ENCODE measurements at regions not wholly inside any gene's neighbourhood (a gene's known extent, or its start where the extent isn't known, plus 50 kb on each side); places are given as distances from the start of the nearest gene placed in this dataset.

DNA sequence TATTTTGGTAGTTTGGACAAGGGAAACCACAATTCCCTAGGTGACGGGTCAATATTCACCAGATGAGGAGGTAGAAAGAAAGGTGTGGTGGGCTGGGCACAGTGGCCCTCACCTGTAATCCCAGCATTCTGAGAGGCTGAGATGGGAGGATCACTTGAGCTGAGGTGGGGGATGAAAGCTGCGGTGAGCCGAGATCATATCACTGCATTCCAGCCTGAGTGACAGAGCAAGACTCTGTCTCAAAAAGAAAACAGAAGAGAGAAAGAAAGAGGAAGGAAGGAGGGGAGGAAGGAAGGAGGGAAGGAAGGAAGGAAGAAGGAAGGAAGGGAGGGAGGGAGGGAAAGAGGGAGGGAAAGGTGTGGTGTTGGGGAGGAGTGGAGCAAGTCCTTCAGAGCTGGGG lies 56.1 kb upstream of the RNF7 start:
- DNase-seq: no peak
- H3K27me3 ChIP-seq: no peaks in the 10 kb centered on the region
- intact Hi-C loops (cut with DNase I): no loop called here
- H3K27ac ChIP-seq: peak overlapping the region in 1 of 10 donors; percentile 41
- no peak for ATAC-seq
- H3K36me3 ChIP-seq: no peaks in the 10 kb centered on the region
- 50 to 60% methylated on average over 3 of the region's 3 CpGs for WGBS, 2 donors
- peaks cover 0 to 6% (median 0%) of the 10 kb centered on the region in 11 donors for H3K9me3 ChIP-seq
- peaks cover under 1 to 55% (median 25%) of the 10 kb centered on the region in 9 donors for H3K4me1 ChIP-seq
- TF ChIP-seq, protein P1, sequence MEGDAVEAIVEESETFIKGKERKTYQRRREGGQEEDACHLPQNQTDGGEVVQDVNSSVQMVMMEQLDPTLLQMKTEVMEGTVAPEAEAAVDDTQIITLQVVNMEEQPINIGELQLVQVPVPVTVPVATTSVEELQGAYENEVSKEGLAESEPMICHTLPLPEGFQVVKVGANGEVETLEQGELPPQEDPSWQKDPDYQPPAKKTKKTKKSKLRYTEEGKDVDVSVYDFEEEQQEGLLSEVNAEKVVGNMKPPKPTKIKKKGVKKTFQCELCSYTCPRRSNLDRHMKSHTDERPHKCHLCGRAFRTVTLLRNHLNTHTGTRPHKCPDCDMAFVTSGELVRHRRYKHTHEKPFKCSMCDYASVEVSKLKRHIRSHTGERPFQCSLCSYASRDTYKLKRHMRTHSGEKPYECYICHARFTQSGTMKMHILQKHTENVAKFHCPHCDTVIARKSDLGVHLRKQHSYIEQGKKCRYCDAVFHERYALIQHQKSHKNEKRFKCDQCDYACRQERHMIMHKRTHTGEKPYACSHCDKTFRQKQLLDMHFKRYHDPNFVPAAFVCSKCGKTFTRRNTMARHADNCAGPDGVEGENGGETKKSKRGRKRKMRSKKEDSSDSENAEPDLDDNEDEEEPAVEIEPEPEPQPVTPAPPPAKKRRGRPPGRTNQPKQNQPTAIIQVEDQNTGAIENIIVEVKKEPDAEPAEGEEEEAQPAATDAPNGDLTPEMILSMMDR (IDR thresholded peaks at IDR 0.05): no peak
- no peak overlapping the region for H3K4me3 ChIP-seq

DNA sequence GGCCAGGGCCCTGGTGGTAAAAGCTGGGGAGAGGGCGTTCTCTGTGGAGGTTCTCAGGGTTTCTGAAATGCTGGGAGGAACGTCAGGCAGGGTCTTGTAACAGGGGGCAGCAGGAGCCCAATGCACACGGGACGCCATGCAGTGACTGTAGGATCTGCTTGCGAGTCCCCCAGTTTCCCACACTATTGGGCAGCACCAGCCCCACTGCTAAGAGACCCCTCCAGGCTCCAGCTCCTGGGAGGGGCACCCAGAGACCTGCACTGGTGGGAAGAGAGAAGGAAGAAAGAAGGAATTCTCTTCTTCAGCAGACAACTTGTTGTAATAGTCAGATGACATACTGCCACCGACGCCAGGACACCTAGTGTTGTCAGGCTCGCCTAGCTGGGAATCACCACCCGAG lies 55.2 kb upstream of the RNF7 start:
- Histone ChIP-seq H3K27ac (no peak overlapping the region), H3K9me3 (peaks cover 0 to 6% (median 0%) of the 10 kb centered on the region in 11 donors), H3K27me3 (no peaks in the 10 kb centered on the region), H3K36me3 (no peaks in the 10 kb centered on the region), H3K4me1 (peaks cover 2 to 52% (median 25%) of the 10 kb centered on the region in 9 donors), H3K4me3 (no peak overlapping the region)
- intact Hi-C loops (cut with DNase I): no loop called here
- 95 to 97% methylated on average over 9 of the region's 9 CpGs for WGBS, 2 donors
- no peak for ATAC-seq
- DNase-seq: no peak
- TF ChIP-seq, protein P1 (IDR thresholded peaks at IDR 0.05): no peak

DNA sequence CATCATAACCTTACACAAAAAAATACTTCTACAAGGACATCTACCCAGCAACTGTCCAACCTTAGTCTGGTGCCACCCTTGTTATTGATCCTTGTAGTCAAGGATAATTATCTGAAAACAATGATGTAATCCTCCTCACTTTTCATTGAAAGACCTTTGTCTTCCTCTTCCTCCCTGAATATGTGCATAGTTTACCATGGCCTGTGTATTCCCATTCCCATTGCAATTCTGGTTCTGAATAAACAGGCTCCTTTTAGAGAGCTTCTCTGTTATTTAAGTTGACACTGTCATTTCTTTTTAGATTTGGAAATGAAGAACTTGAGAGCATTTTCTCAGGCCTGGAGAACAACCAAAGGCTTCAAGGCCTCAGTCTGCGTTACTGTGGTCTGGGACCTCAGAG lies 53.3 kb upstream of the RNF7 start:
- H3K36me3 ChIP-seq: no peaks in the 10 kb centered on the region
- no peak overlapping the region for H3K4me3 ChIP-seq
- no peaks in the 10 kb centered on the region for H3K27me3 ChIP-seq
- TF ChIP-seq, protein P1 (IDR thresholded peaks at IDR 0.05): no peak
- peaks cover 2 to 49% (median 25%) of the 10 kb centered on the region in 9 donors for H3K4me1 ChIP-seq
- ATAC-seq: no peak
- H3K27ac ChIP-seq: no peak overlapping the region
- intact Hi-C loops (cut with DNase I): loop anchor here in 1 of 10 donors (5.0 kb wide), 1 partner anchor 53 kb away; the partner anchor contains the start of gene RNF7
- no peak for DNase-seq
- WGBS, 2 donors: 100% methylated on average over 1 of the region's 1 CpG
- no peaks in the 10 kb centered on the region for H3K9me3 ChIP-seq

DNA sequence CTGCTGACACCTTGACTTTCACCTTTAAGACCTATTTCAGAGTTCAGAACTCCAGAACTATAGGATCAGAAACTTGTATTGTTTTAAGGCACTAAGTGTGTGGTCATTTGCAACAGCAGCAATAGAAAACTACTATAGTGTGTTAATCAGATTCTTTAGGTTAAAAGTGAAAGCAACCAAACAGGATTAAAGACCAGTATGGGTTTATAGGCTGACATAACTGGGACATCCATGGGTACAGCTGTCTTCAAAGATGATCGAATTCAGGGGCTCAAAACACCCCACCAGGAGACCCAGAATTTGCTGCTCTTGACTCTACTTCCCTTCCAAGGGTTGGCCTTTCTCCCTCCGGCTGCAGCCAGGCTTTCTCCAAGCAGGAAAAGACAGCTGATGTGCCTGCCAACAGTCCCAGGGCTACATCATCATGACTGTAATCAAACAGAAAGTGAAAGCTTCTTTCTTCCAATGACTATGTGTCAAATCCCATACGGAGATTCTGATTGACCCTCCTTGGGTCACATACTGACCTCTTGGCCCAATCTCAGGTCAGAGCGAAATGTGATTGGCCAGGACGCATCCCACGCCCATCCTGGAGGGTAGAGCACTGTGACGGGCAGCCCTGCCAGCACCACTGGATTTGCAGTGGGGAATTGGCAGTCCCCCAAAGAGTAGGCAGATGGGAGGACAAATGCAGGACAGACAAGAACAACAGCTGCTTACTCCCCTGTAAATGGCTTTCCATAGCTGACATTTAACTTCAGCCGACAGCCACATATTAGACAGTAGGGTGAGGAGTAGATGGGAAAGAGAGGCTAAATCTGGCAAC lies 51.4 kb upstream of the RNF7 start:
- intact Hi-C loops (cut with DNase I): loop anchor here in 1 of 10 donors (5.0 kb wide), 1 partner anchor 51 kb away; the partner anchor contains the start of gene RNF7
- DNase-seq (peak; percentile 70 to 76), ATAC-seq (peak; percentile 89 to 97 (median 94))
- no peaks in the 10 kb centered on the region for H3K27me3 ChIP-seq
- H3K27ac ChIP-seq: peak overlapping the region in 9 of 10 donors; percentile 12 to 84 (median 74)
- no peaks in the 10 kb centered on the region for H3K9me3 ChIP-seq
- no peaks in the 10 kb centered on the region for H3K36me3 ChIP-seq
- TF ChIP-seq, protein P1 (IDR thresholded peaks at IDR 0.05): no peak
- H3K4me1 ChIP-seq: peaks cover 2 to 46% (median 11%) of the 10 kb centered on the region in 9 donors
- peak overlapping the region in 9 of 10 donors; percentile 8 to 52 (median 44) for H3K4me3 ChIP-seq
- 12 to 26% methylated on average over 8 of the region's 8 CpGs for WGBS, 2 donors
